Posterior vena cava (tissue), 2 donors: ENCODE measurements at regions not wholly inside any gene's neighbourhood (a gene's known extent, or its start where the extent isn't known, plus 50 kb on each side); places are given as distances from the start of the nearest gene placed in this dataset.

Source experiments
- DNase-seq: peaks from one replicate; pipeline ENCODE4 v3.0.0-alpha.2; 2020; ENCODE audit warnings: low spot score
- intact Hi-C, 2 donors: fragments of 100-400 bp; cut with DNase I; formaldehyde crosslinking; loops; one replicate each; pipeline versions ENCODE4 v1.14.1 to v1.14.2; 2022 to 2023
- donor health status: DM: yes; HTN: yes; CAD: no.
- donor health status: DM: yes; HTN: yes; CAD: no.

GRCh38 chr6:74807674-74808073 lies 398.2 kb downstream of the COL12A1 start:
- intact Hi-C loops: no loop called here
- DNase-seq: no peak

- DNase-seq: no peak
- intact Hi-C loops: no loop called here
Measured at GRCh38 chr6:74805916-74806696, 399.7 kb downstream of the COL12A1 start.

GRCh38 chr6:74798302-74798701 lies 407.6 kb downstream of the COL12A1 start:
- no peak for DNase-seq
- intact Hi-C loops: no loop called here

GRCh38 chr6:74785236-74785635 lies 420.6 kb downstream of the COL12A1 start:
- DNase-seq: no peak
- intact Hi-C loops: no loop called here

- DNase-seq: no peak
- intact Hi-C loops: no loop called here
Measured at GRCh38 chr6:74782346-74782745, 423.5 kb downstream of the COL12A1 start.

GRCh38 chr6:74780831-74781230 lies 425.0 kb downstream of the COL12A1 start:
- intact Hi-C loops: no loop called here
- DNase-seq: no peak

- intact Hi-C loops: no loop called here
- no peak for DNase-seq
Measured at GRCh38 chr6:74768738-74769137, 437.1 kb downstream of the COL12A1 start.

GRCh38 chr6:74768120-74768519 lies 437.7 kb downstream of the COL12A1 start:
- intact Hi-C loops: no loop called here
- DNase-seq: no peak

GRCh38 chr6:74765486-74765885 lies 440.4 kb downstream of the COL12A1 start:
- no peak for DNase-seq
- intact Hi-C loops: no loop called here

GRCh38 chr6:74764486-74764885 lies 441.4 kb downstream of the COL12A1 start:
- intact Hi-C loops: no loop called here
- DNase-seq: no peak

GRCh38 chr6:74762841-74763240 lies 443.0 kb downstream of the COL12A1 start:
- intact Hi-C loops: no loop called here
- no peak for DNase-seq

- intact Hi-C loops: no loop called here
- no peak for DNase-seq
Measured at GRCh38 chr6:74757813-74758212, 448.0 kb downstream of the COL12A1 start.

GRCh38 chr6:74756923-74757322 lies 448.9 kb downstream of the COL12A1 start:
- intact Hi-C loops: no loop called here
- DNase-seq: no peak

GRCh38 chr6:74755778-74756177 lies 450.1 kb downstream of the COL12A1 start:
- no peak for DNase-seq
- intact Hi-C loops: loop anchor here in 1 of 2 donors (2.0 kb wide), 1 partner anchor 15 kb away; no protein-coding TSS in a partner anchor

- DNase-seq: peak; percentile 70
- intact Hi-C loops: loop anchor here in 1 of 2 donors (2.0 kb wide), 1 partner anchor 16 kb away; no protein-coding TSS in a partner anchor
Measured at GRCh38 chr6:74755196-74755595, 450.7 kb downstream of the COL12A1 start.

- DNase-seq: no peak
- intact Hi-C loops: loop anchor here in 1 of 2 donors (2.0 kb wide), 1 partner anchor 17 kb away; no protein-coding TSS in a partner anchor
Measured at GRCh38 chr6:74753883-74754600, 451.8 kb downstream of the COL12A1 start.

GRCh38 chr6:74752303-74752702 lies 453.6 kb downstream of the COL12A1 start:
- no peak for DNase-seq
- intact Hi-C loops: no loop called here

GRCh38 chr6:74750826-74751225 lies 455.0 kb downstream of the COL12A1 start:
- no peak for DNase-seq

GRCh38 chr6:74749211-74750147 lies 456.4 kb downstream of the COL12A1 start:
- intact Hi-C loops: no loop called here

More at GRCh38 chr6:74750826-74751225, 455.0 kb downstream of the COL12A1 start:
- intact Hi-C loops: no loop called here

GRCh38 chr6:74745670-74746069 lies 460.2 kb downstream of the COL12A1 start:
- intact Hi-C loops: no loop called here
- no peak for DNase-seq

More at GRCh38 chr6:74749211-74750147, 456.4 kb downstream of the COL12A1 start:
- DNase-seq: no peak
